ENCODE measurements at regions not wholly inside any gene's neighbourhood (a gene's known extent, or its start where the extent isn't known, plus 50 kb on each side); places are given as distances from the start of the nearest gene placed in this dataset.

- CTCF ChIA-PET: no interaction called here
- POLR2A ChIA-PET: no interaction called here
These were observed 291.6 kb downstream of the ARAP2 start for GRCh38 chr4:35952751-35953150.

- POLR2A ChIA-PET: no interaction called here
- CTCF ChIA-PET: no interaction called here
These were observed 280.9 kb downstream of the ARAP2 start for GRCh38 chr4:35963383-35963782.

GRCh38 chr4:35963974-35964515, 280.3 kb downstream of the ARAP2 start:
- CTCF ChIA-PET: no interaction called here
- POLR2A ChIA-PET: no interaction called here

- CTCF ChIA-PET: no interaction called here
- POLR2A ChIA-PET: no interaction called here
These were observed 279.0 kb downstream of the ARAP2 start for GRCh38 chr4:35965300-35965699.

GRCh38 chr4:35966566-35966965, 277.7 kb downstream of the ARAP2 start:
- ChIA-PET CTCF (no interaction called here), POLR2A (no interaction called here)

- ChIA-PET POLR2A (no interaction called here), CTCF (no interaction called here)
These were observed 273.9 kb downstream of the ARAP2 start for GRCh38 chr4:35970366-35970960.

- CTCF ChIA-PET: no interaction called here
- POLR2A ChIA-PET: no interaction called here
These were observed 271.5 kb downstream of the ARAP2 start for GRCh38 chr4:35972814-35973213.

- CTCF ChIA-PET: no interaction called here
- POLR2A ChIA-PET: no interaction called here
These were observed 268.5 kb downstream of the ARAP2 start for GRCh38 chr4:35975617-35976355.

- ChIA-PET POLR2A (no interaction called here), CTCF (no interaction called here)
These were observed 265.8 kb downstream of the ARAP2 start for GRCh38 chr4:35978551-35978950.

- POLR2A ChIA-PET: no interaction called here
- CTCF ChIA-PET: no interaction called here
These were observed 262.0 kb downstream of the ARAP2 start for GRCh38 chr4:35982318-35982717.

GRCh38 chr4:35986537-35986936, 257.8 kb downstream of the ARAP2 start:
- POLR2A ChIA-PET: no interaction called here
- CTCF ChIA-PET: no interaction called here

- ChIA-PET POLR2A (no interaction called here), CTCF (no interaction called here)
These were observed 250.7 kb downstream of the ARAP2 start for GRCh38 chr4:35993606-35994005.

GRCh38 chr4:36000941-36001557, 243.3 kb downstream of the ARAP2 start:
- POLR2A ChIA-PET: no interaction called here

GRCh38 chr4:36003051-36003450, 241.3 kb downstream of the ARAP2 start:
- ChIA-PET CTCF (no interaction called here), POLR2A (no interaction called here)

More at GRCh38 chr4:36000941-36001557, 243.3 kb downstream of the ARAP2 start:
- CTCF ChIA-PET: no interaction called here

- POLR2A ChIA-PET: no interaction called here
- CTCF ChIA-PET: no interaction called here
These were observed 240.0 kb downstream of the ARAP2 start for GRCh38 chr4:36004204-36004851.

GRCh38 chr4:36006226-36006625, 238.1 kb downstream of the ARAP2 start:
- ChIA-PET CTCF (no interaction called here), POLR2A (no interaction called here)

- ChIA-PET CTCF (no interaction called here), POLR2A (no interaction called here)
These were observed 233.9 kb downstream of the ARAP2 start for GRCh38 chr4:36010397-36010929.

GRCh38 chr4:36011381-36011780, 232.9 kb downstream of the ARAP2 start:
- ChIA-PET POLR2A (no interaction called here), CTCF (no interaction called here)

- ChIA-PET POLR2A (no interaction called here), CTCF (no interaction called here)
These were observed 231.8 kb downstream of the ARAP2 start for GRCh38 chr4:36012503-36012902.

GRCh38 chr4:36013206-36013605, 231.1 kb downstream of the ARAP2 start:
- POLR2A ChIA-PET: no interaction called here
- CTCF ChIA-PET: no interaction called here

Measured in activated CD8-positive, alpha-beta memory T cell treated with anti-CD3 and anti-CD28 coated beads for 36 hours (primary cell).